HG03064 (cell line): ENCODE measurements at regions not wholly inside any gene's neighbourhood (a gene's known extent, or its start where the extent isn't known, plus 50 kb on each side); places are given as distances from the start of the nearest gene placed in this dataset.
"Not testable (repeated sequence)": the region's sequence is repeated elsewhere in the genome, so short reads cannot be mapped to it uniquely, and the experiment has no call there.

ENCODE experiments used
- ATAC-seq: cut with Tn5 transposase; IDR thresholded peaks from one replicate; pipeline ENCODE4 v1.9.1; 2021; ENCODE audit warnings: low read depth; ENCODE audit not compliant: unreplicated experiment

- ATAC-seq: no peak
Measured at GRCh38 chr14:46147452-46147851, 504.1 kb downstream of the RPL10L start.

GRCh38 chr14:46147024-46147423, 504.6 kb downstream of the RPL10L start:
- ATAC-seq: no peak

GRCh38 chr14:46140445-46140844, 511.1 kb downstream of the RPL10L start:
- no peak for ATAC-seq

DNA sequence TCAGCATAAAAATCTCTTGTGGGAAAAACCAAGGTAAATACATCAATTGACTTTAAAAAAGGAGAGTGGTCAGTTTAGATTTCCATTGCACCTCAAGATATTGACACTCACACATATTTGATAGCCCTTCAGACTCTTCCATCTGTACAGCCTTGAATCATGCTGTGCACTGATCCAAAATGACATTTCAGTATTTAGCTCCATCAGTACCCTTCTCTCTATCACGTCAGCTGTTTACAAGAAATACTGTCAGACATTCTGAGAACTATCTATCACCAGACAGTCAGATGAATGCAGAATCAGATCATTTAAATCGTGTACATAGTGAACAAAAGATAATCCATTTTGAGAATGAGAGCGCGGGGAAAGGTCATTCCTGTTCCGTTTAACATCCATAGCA, 511.9 kb downstream of the RPL10L start:
- no peak for ATAC-seq

DNA sequence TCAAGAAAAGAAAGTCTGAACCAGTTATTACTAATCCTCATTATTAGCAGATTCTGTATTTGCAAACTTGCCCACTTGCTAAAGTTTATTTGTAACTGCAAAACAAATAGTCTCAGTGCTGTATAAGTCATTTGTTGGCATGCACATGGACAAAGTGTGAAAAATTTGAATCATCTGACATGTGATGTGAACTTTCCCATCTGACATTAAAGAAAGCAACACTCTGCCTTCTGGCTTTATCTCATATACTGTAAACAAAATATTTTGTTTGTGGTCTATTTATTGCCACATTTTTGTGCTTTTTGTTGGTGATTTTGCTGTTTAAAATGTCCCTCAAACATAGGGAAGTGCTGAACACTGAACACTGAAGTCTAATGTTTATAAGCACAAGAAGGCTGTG, 513.8 kb downstream of the RPL10L start:
- ATAC-seq: no peak

DNA sequence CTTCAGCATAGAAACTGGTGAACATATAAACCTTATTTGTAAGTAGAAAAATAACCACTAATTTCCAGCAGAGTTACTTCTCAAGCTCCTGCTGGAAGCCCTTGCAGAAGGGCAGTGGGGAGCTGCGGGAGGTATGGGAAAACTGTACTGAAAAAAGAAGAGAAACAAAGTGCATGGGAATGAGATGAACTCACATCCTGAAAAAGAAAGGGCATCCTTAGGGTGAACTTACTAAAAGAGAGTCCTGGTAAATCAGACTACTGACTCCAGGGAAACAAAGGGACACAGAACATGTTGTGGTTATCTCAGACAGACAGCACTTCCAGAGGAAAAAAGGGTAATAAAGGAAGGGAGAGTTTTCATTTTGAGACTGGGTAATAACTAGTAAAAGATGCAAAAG, 515.1 kb downstream of the RPL10L start:
- ATAC-seq: no peak

GRCh38 chr14:46108228-46108627, 543.4 kb downstream of the RPL10L start:
- no peak for ATAC-seq

DNA sequence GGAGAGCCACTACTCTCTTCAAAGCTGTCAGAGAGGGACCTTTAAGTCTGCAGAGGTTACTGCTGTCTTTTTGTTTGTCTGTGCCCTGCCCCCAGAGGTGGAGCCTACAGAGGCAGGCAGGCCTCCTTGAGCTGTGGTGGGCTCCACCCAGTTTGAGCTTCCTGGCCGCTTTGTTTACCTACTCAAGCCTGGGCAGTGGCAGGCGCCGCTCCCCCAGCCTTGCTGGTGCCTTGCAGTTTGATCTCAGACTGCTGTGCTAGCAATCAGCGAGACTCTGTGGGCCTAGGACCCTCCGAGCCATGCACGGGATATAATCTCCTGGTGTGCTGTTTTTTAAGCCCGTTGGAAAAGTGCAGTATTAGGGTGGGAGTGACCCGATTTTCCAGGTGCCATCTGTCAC, 550.7 kb downstream of the RPL10L start:
- ATAC-seq: not testable (repeated sequence)

DNA sequence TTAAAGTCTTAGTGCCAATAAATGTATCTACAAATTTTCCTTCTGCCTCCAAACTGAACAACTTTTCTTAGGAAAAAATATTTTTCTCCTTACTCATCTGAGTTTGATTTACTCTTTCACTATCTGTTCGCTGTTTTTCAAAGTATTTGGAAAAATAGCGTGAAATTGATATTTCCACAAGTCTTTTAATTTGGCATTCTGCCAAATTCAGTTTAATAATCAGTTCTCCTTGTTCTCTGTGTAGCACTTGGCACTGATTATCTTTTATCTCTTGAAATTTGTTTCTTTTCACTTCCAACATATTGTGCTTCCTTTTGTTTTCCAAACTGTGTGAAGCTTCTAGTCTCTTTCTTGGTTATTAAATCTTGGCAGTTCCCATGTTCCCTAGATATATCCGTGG, 559.8 kb downstream of the RPL10L start:
- no peak for ATAC-seq

DNA sequence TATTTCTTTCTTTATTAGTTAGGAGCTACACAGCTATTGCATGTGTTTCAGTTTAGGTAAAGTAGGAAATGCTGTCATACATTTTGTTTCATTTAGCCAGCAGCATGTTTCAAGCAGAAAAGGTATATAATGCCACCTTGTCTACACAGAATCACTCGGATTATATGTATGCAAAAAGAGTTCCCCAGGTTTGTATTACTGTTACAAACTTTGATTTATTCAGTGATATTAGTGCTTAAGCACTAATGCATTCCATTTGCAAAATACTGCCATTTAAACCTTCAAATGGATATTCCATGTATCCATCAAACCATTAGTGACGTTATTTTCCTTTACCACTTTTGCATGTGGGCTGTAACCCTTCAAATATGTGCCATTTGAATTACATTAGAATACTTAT, 564.0 kb downstream of the RPL10L start:
- ATAC-seq: no peak

DNA sequence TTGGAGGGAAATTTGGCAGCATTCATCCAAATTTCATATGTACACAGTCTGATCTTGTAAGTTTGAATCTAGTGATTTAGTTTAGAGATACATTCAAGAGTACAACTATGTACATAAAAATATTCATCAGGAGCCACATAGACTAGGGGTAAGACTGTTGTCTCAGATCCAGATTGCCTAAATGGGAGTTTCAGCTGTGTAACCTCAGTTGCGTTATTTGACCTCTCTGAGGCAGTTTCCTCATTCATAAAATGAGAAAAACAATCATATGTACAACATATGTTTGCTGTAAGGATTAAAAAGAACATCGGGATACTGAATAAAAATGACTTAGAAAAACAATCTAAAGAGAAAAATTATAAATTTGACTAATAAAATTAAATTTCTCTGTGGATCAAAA, 577.5 kb downstream of the RPL10L start:
- no peak for ATAC-seq

DNA sequence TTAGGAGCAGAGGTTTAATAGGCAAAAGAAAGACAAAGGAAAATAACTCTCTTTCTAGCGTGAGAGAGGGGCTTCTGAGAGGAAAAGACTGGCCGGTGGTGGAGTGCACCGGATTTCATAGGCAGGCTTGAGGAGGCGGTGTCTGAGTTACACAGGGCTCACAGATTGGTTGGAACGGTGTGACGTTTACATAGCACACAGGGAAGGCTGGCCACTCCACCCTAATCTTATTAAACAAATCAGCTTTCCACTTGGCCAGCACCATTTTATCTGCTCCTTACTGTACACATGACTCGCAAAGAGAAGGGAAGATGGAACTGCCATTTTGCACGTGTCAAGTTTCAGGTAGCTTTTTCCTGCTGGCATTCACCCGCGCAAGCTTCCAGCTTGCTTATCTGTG, 587.7 kb downstream of the RPL10L start:
- ATAC-seq: no peak

DNA sequence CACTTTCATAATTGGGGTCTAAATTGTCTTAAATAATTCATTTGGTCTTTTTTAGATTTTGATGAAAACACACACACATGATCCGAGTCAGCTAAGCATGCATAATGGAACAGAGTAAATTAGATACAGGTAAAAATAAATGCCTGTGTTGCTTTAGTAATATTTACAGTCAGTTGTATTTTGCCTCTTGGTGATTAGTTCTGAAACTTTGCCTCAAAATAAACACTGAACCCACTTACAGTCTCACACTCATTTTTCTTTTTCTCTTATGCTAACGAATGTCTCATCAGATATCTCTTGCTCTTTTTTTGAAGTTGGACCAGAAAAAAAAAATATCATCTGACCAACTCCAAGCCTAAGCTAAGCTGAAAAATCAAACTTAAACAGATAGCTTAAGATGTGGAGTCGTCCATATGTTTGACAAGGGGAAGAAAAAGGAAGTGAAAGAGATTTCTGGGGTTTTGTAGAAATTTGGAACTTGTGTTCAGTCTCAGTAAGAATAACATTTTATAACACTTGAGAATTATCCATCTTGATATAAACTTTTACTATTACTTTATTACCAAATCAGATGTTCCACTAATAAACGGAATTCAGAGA, 592.5 kb downstream of the RPL10L start:
- ATAC-seq: no peak

- no peak for ATAC-seq
Measured at GRCh38 chr14:46057799-46058198, 593.8 kb downstream of the RPL10L start.

DNA sequence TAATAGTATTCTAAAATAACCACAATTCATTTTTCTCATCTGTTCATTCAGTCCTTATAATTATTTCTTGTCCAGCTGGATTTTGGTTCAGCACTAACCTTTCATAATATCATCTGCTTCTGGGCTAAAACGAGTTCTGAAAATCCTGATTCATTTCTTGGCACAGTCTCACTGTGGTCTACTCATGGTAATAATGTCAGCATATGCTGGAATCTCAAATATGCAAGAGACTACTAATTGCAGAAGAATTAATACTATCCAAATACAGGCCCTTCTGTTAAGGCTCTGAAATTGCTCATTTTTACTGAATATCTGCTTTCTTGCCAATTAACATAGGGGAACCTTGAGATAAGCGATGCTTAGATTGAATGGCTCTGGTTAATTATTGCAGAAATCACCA, 597.1 kb downstream of the RPL10L start:
- ATAC-seq: no peak

DNA sequence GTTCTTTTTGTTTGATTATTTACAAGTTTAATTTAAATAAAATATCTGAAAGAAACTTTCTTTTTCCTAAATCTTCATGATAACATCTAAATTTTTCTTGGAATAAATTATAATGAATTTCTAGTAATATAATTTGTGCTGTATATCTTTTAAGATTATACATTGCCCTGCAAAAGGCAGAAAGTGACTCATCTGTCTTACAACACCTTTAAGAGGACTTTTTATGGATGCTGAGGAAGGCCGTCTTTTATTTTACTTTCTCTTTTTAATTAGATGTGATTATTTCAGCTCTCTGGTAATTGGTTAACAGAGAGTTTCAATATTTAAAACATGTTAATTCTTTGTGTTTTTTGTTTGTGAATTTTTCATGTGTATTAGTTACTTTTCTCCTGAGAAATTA, 598.4 kb downstream of the RPL10L start:
- ATAC-seq: no peak

- no peak for ATAC-seq
Measured at GRCh38 chr14:46051796-46052195, 599.8 kb downstream of the RPL10L start.

DNA sequence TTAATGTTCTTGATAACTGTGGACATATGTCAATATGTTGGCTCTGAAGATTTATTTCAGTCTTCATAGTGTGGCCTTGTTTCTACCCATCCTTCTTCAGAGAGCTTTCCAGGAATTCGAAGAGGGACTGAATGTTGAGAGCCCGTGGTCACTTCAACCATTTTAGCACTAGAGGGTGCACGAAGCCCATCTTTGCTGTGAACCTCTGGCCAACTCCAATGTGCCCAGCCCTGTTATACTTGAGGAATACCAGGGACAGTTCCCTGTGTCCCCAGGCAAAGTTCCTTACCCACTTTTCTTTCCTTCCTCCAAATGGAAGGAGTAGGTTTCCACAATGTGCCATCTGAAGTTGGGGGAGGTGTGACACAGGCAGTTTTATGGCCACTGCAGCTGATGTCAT, 603.5 kb downstream of the RPL10L start:
- ATAC-seq: no peak

DNA sequence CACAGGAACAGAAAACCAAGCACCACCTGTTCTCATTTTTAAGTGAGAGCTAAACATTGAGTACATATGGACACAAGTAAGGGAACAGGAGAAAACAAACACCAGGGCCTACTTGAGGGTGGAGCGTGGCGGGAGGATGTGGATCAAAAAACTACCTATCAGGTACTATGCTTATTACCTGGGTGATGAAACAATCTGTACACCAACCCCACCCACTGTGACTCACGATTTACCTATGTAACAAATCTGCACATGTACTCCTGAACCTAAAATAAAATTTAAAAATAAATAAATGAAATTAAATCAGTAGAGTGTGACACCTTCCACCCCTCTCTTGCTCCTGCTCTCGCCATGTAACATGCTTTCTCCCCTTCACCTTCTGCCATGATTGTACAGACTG, 615.5 kb downstream of the RPL10L start:
- ATAC-seq: no peak

- ATAC-seq: no peak
Measured at GRCh38 chr14:46034305-46034704, 617.3 kb downstream of the RPL10L start.

GRCh38 chr14:46018846-46019420, 632.6 kb downstream of the RPL10L start:
- ATAC-seq: no peak

DNA sequence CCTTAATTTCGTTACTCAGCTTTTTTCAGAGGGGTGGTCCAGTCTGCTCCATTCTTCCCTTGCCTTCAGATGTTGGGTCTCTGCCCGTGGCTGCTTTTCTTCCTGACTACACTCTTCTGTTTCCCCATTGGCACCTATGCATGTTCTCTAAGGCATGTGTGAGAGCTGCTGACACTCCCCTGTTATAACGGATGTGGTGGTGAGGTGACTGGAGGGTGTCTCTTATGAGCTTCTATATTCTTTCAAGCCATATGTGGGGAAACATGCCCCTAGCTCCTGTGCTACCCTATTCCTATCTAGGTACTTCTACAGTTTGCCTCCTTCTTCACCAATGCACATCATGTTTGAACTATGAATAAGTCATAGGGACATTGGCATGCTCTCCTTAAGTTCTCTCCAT, 643.2 kb downstream of the RPL10L start:
- no peak for ATAC-seq

GRCh38 chr14:45998554-45998953, 653.0 kb downstream of the RPL10L start:
- ATAC-seq: no peak
